Renal cortical epithelial cell (primary cell): ENCODE measurements at regions not wholly inside any gene's neighbourhood (a gene's known extent, or its start where the extent isn't known, plus 50 kb on each side); places are given as distances from the start of the nearest gene placed in this dataset.

Source experiments
- DNase-seq: peaks from one replicate; pipeline ENCODE4 v3.0.0-alpha.2; 2011; ENCODE audit warnings: low read depth

GRCh38 chr18:49658823-49659404 is 97.1 kb downstream of the LIPG start:
- DNase-seq: peak; percentile 34

DNA sequence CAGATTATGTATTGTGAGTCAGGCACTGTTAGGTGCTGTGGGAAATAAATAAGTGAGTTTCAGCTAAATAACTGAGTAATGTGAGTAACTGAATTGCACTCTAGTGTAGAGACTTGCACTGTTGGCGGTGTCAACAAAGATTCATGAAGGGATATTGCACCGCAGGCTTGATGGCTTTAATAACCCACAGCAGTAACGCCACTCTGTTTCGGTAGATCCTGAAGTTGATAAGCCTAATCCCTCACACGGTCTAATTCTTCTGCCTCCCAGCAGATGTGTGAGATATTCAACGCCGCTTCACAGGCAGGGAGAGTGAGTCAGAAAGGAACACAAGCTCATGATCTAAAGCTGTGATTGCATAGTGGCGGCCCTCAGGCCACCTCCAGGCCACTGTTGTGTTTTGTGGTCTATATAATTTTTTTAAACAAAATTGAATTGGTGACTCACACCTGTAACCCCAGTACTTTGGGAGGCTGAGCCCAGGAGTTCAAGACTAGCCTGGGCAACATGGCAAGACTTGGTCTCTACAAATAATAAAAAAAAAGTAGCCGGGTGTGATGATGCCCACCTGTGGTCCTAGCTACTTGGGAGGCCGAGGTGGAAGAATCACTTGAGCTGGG is 94.3 kb downstream of the LIPG start:
- DNase-seq: peak; percentile 97

DNA sequence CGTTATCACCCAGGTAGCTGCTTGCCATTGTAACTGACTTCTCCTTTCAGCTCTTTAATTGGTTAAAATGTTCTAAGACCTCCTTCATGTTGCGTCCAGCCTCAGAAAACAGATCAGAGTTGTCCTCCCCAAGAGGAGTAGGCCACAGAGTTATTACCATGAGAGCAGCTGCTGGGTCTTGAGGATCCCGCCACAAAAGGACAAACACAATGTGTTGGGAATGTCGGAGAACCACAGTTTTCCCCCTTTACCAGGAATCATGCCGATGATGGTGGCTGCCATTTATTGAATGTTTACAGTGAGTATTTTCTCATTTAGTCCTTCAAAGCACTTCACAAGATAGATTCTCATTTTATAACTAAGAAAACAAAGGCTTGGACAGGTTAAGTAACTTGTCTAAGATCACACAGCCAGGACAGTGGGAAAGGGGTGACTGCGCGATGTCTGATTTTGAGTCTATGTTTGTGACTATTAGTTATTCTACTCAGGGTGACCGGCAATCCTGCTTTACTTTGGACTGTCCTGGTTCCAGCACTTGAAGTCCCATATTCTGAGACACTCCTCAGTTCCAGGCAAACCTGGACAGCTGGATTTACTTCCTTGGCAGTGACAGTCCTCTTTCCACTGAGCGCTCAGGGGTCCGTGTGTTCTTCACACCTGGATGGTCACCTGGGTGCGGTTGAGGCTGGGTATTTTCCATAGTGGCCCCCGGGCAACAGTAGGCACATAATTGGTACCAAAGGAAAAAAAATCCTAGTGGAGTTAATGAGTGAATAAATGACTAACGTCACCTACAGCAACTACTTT is 93.6 kb downstream of the LIPG start:
- DNase-seq: no peak

- no peak for DNase-seq
Observed at GRCh38 chr18:49654347-49654746, 92.5 kb downstream of the LIPG start.

DNA sequence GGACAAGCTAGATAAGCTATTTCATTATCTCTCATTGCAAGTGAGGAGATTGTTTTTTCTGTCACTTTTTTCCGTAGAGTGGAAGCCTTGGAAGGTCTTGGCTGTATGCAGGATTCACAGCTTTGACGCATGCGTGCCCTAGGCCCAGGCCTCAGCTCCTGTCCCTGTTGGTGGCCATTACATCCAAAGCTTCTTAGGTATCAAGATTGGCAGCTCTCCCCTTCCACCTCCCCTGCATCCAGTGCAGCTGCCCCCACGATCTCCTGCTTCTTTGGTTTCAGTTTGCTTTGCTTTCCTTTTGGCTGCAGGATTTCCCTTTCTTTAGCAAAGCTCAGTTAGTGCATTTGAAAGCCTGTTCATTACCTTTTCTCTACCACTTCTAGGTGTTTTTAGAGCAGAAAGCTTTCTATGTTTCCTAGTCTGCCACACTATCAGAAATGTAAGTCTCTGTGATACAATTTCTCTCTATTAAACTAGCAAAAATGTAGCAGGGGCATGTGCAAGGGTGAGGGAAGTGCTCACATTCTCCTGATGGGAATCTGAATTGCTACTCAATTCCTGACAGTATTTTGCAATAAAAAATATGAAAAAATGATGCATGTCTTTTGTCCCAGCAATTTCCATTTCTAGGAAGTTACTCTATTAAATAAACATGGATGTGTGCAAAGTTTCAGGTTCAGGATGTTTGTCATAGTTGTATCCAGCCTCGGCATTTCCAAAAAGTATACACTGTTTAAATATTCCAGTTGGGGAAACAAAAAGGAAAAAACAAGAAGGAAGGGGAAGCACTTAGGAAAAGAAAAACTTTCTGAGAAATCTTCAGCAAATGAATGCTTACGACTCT is 91.2 kb downstream of the LIPG start:
- DNase-seq: no peak

DNA sequence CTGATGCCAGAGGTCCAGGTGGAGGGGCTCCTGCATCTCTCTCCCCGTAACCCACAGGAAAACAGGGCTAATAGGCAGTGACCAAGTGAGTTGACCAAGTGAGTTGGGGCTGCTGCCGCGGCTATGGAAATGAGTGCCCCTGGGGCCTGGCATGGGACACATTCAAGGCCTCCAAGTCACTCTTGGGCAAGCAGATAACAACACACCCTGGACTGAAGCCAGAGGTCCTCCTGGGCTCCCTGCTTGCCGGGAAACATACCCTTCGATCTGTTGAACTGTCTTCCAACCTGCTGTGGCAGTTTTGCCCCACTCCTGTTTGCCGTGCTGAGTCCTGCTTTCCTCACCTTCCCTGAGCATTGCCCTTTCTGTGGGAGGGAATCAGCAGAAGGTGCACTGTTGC is 89.2 kb downstream of the LIPG start:
- no peak for DNase-seq

GRCh38 chr18:49650426-49650891 is 88.6 kb downstream of the LIPG start:
- no peak for DNase-seq

DNA sequence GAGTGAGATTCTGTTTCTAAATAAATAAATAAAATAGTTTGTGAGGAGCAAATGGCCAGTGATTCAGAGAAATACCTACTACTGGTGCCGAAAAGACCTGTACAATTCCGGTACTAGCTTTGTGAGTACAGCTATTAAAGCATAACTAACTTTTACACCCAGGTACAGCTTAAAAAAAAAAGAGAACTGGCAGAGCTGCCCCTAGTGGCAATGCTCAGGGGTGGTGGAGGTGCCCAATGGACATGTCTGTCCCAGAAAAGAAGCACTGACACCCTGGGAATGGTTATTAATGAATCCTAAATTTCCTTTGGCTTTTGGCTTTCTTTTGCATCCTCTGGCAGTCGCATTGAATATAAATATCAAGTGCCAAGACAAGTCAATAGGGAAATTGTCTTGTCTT is 87.0 kb downstream of the LIPG start:
- no peak for DNase-seq
